D721Med (cell line): ENCODE measurements at regions not wholly inside any gene's neighbourhood (a gene's known extent, or its start where the extent isn't known, plus 50 kb on each side); places are given as distances from the start of the nearest gene placed in this dataset.

Experiments used
- DNase-seq: peaks from one replicate; pipeline ENCODE4 v3.0.0; 2011; ENCODE audit warnings: low spot score; ENCODE audit not compliant: insufficient read length
- FAIRE-seq: peaks from 2 replicates; lab custom pipeline; 2011; peaks lifted over from hg19 to GRCh38; lab: Jason Lieb, UNC
- TF ChIP-seq, protein P1 (sequence below): IDR thresholded peaks from 2 replicates; pipeline ENCODE4 v1.5.1; 2012; ENCODE audit warnings: mild to moderate bottlenecking, control low read depth; ENCODE audit not compliant: insufficient read depth; ENCODE audit errors: missing control alignments

DNA sequence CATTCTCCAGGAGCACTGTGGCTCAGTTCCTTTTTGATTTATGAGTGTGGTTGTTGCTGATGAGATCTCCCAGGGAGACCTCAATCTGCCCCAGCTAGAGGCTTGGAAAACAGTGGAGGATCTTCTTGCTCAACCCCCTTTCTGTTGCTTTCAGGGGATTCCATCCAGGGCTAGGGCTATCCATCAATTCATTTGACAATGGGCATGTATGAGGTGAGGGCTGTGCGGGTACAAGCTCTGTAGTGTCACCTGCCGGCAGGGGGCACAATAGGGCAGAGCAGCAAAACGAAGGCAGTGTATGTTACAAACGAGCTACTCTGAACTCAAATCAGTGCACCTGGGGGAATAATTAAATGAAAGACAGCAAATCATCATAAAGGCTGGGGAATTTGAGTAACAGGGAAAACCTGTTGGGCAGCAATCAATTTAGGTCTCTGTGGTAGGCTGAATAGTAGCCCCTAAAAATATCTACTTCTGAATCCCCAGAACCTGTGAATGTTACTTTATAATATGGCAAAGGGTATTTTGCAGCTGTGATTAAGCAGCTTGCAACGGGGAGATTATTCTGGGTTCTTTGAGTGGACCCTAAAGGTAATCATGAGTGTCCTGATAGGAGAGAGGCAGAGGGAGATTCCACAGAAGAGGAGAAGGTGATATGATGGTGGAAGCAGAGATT, 170.3 kb upstream of the ZBED5 start:
- DNase-seq, result no peak
- TF ChIP-seq, protein P1, sequence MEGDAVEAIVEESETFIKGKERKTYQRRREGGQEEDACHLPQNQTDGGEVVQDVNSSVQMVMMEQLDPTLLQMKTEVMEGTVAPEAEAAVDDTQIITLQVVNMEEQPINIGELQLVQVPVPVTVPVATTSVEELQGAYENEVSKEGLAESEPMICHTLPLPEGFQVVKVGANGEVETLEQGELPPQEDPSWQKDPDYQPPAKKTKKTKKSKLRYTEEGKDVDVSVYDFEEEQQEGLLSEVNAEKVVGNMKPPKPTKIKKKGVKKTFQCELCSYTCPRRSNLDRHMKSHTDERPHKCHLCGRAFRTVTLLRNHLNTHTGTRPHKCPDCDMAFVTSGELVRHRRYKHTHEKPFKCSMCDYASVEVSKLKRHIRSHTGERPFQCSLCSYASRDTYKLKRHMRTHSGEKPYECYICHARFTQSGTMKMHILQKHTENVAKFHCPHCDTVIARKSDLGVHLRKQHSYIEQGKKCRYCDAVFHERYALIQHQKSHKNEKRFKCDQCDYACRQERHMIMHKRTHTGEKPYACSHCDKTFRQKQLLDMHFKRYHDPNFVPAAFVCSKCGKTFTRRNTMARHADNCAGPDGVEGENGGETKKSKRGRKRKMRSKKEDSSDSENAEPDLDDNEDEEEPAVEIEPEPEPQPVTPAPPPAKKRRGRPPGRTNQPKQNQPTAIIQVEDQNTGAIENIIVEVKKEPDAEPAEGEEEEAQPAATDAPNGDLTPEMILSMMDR, result peak; percentile 90
- FAIRE-seq, result no peak

DNA sequence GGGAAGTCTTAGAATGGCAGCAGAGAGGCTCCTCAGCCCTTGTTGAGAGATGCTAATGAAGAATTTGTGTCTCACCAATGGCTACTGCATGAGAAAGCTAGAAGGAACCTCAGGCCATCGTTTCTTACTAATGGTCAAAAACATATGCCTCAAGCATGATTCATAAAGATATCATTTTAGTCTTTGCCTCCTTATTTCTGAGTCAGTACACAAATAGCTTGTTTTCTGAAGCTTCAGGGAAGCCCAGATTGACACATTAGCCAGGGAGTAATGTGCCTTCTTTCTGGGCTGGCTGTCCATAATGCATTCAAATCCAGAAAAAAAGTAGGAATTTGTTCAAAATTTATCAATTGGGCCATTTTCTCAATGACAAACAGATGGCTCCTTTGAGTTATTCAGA, 169.4 kb upstream of the ZBED5 start:
- FAIRE-seq (no peak), DNase-seq (no peak)
- TF ChIP-seq, protein P1, result no peak

- TF ChIP-seq, protein P1, result no peak
- FAIRE-seq (no peak), DNase-seq (no peak)
Observed at GRCh38 chr11:11025087-11025486, 167.2 kb upstream of the ZBED5 start.

DNA sequence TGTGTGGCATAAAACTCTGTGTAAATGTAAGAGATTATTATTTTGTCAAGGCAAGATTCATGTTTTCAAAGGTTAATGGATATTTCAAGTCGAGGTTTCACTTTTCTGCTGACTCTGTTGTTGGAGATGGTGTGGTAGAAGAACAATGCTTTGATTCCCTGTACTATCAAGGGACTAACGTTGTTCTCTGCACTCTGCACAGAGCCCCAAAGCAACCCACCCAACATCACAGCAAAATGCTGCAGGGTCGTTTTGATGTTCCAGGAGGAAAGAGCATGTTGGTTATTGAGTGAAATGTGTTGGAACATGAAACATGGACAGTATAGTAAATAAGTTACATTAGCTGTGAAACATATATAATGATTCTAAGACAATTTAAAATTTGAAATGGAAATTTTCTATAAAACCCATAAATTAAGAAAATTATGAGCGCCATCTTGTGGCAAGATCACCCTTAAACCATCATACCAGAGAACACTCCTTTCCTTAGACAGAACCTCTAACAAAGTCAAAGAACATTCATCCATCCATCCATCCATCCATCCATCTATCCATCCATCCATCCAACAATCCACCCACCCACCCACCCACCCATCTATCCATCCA, 164.4 kb upstream of the ZBED5 start:
- DNase-seq (no peak), FAIRE-seq (no peak)
- TF ChIP-seq, protein P1, result peak; percentile 54

DNA sequence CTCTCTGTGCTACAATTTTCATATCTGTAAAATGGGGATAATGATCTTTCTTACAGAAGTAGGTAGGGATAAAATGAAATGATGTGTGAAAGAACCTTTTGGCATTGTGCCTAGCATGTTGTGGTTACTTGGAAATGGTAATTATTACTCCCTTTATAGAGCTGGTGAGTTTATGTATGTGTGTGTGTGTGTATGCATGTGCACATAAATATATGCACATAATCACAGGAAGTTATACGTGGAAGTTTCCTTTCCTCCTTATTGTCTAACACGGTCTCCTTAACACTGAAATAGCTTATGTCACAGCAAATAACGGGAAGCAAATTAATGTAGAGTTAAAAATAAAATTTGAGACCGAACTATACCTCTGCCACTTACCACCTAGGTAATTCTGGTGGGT, 163.7 kb upstream of the ZBED5 start:
- FAIRE-seq, result no peak
- DNase-seq, result no peak
- TF ChIP-seq, protein P1, result no peak

DNA sequence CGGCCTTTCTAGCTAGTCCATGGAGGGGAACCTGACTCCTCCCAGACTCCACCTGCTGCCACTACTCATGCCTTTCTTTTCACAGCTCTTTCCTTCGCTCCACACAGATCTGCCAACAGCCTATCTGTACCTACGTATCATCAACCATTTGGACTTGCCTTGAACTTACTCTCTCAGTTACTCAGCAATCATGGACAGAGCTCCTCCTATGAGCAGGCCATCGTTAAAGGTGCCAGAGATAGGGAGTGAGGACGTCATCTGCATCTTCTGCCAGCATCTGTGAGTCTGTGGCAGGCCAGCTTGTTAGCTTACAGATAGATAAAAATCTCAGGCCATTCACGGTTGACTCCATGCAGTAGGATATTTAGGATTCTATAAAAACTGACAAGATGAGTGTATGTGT, 162.9 kb upstream of the ZBED5 start:
- FAIRE-seq (no peak), DNase-seq (no peak)
- TF ChIP-seq, protein P1, result no peak

- TF ChIP-seq, protein P1, result no peak
- DNase-seq (no peak), FAIRE-seq (no peak)
Observed at GRCh38 chr11:11020219-11020726, 162.4 kb upstream of the ZBED5 start.
